A549 (cell line): ENCODE measurements at regions not wholly inside any gene's neighbourhood (a gene's known extent, or its start where the extent isn't known, plus 50 kb on each side); places are given as distances from the start of the nearest gene placed in this dataset.

Source experiments
- ATAC-seq, 2 experiments: fragments of 200-7000 bp in 1 of 2; fragments of >200 bp in 1 of 2; cut with Nextera tagmentation in 1 of 2; cut with Tn5 transposase in 1 of 2; 3 replicates each; pipeline versions ENCODE4 v1.8.0 to v1.9.1; 2018 to 2020; ENCODE audit warnings: mild to moderate bottlenecking in 1 of 2, moderate library complexity in 1 of 2
- CTCF ChIA-PET: fragments of 300-600 bp; sonication (Branson Sonifier 250); formaldehyde crosslinking; extraction: SDS; loops from one replicate; lab custom pipeline; 2021; ENCODE audit warnings: antibody characterized with exemption, inconsistent platforms; lab: Yijun Ruan, JAX
- POLR2A ChIA-PET: fragments of 350-600 bp; formaldehyde crosslinking; extraction: SDS; loops from one replicate; lab custom pipeline; 2021; ENCODE audit warnings: antibody characterized with exemption, inconsistent platforms; lab: Yijun Ruan, JAX
- DNase-seq, 2 experiments: peaks; one replicate each; pipeline versions ENCODE4 v3.0.0 to v3.0.0-alpha.2; 2011 to 2016; ENCODE audit warnings: low read depth in 1 of 2, low spot score in 1 of 2
- FAIRE-seq: peaks from 2 replicates; lab custom pipeline; 2011; peaks lifted over from hg19 to GRCh38; lab: Jason Lieb, UNC
- H3K27ac ChIP-seq, 2 experiments: fragments of >200 bp; sonication (Bioruptor Twin); formaldehyde crosslinking; 3 replicates each; pipeline ENCODE4 v1.5.1; 2016 to 2017
- H3K4me1 ChIP-seq: fragments of >200 bp; sonication (Bioruptor Twin); formaldehyde crosslinking; 3 replicates; pipeline ENCODE4 v1.6.1; 2016
- H3K4me2 ChIP-seq: fragments of >200 bp; sonication (Bioruptor Twin); formaldehyde crosslinking; 3 replicates; pipeline ENCODE4 v1.6.1; 2016
- H3K4me3 ChIP-seq: fragments of >200 bp; sonication (Bioruptor Twin); formaldehyde crosslinking; 3 replicates; pipeline ENCODE4 v1.5.1; 2016
- H3K9me3 ChIP-seq: fragments of >200 bp; sonication (Bioruptor Twin); formaldehyde crosslinking; 3 replicates; pipeline ENCODE4 v1.6.1; 2016
- EP300 ChIP-seq, 2 experiments: fragments of >200 bp; sonication (Bioruptor Twin); formaldehyde crosslinking; IDR thresholded peaks; 2 replicates in 1 of 2; 3 replicates in 1 of 2; pipeline ENCODE4 v1.6.1; 2016 to 2017
- FOXS1 ChIP-seq: fragments of 250-450 bp; sonication (Bioruptor Pico); IDR thresholded peaks from 2 replicates; pipeline ENCODE4 v1.5.0; 2020; ENCODE audit warnings: mild to moderate bottlenecking, moderate library complexity
- MAFK ChIP-seq: fragments of 450-650 bp; IDR thresholded peaks from 2 replicates; pipeline ENCODE4 v1.6.1; 2014; ENCODE audit not compliant: partially characterized antibody
- MAZ ChIP-seq: fragments of 150-350 bp; IDR thresholded peaks from 2 replicates; pipeline ENCODE4 v1.6.1; 2014; ENCODE audit warnings: antibody characterized with exemption, low read depth, low read length, borderline replicate concordance
- MYC ChIP-seq: IDR thresholded peaks from 2 replicates; pipeline ENCODE4 v1.6.1; 2012; ENCODE audit warnings: mild to moderate bottlenecking, inconsistent platforms, low read length, improper control_type of control experiment, borderline replicate concordance
- NFE2L2 ChIP-seq: fragments of 150-350 bp; conservative IDR thresholded peaks from 2 replicates; pipeline ENCODE4 v1.6.1; 2014; ENCODE audit warnings: low read length
- NR3C1 ChIP-seq: fragments of >200 bp; sonication (Bioruptor Twin); formaldehyde crosslinking; IDR thresholded peaks from 3 replicates; pipeline ENCODE4 v1.6.1; 2017
- PHF8 ChIP-seq: fragments of 200-600 bp; sonication (generic); IDR thresholded peaks from 2 replicates; pipeline ENCODE4 v1.6.1; 2016; ENCODE audit warnings: low read depth, mild to moderate bottlenecking, antibody characterized with exemption, moderate library complexity, borderline replicate concordance
- RAD21 ChIP-seq, 2 experiments: fragments of >200 bp in 1 of 2; sonication (Bioruptor Twin) in 1 of 2; formaldehyde crosslinking in 1 of 2; IDR thresholded peaks in 1 of 2; conservative IDR thresholded peaks in 1 of 2; 2 replicates in 1 of 2; 3 replicates in 1 of 2; pipeline ENCODE4 v1.6.1; 2012 to 2018; ENCODE audit warnings: inconsistent platforms in 1 of 2
- RARB ChIP-seq: fragments of 250-450 bp; sonication (Bioruptor Pico); IDR thresholded peaks from 2 replicates; pipeline ENCODE4 v1.8.0; 2021; ENCODE audit warnings: mild to moderate bottlenecking, moderate library complexity
- SREBF2 ChIP-seq: fragments of 450-650 bp; IDR thresholded peaks from 2 replicates; pipeline ENCODE4 v1.6.1; 2014; ENCODE audit warnings: mild to moderate bottlenecking, moderate library complexity
- TP53 ChIP-seq: fragments of 250-450 bp; sonication (Bioruptor Pico); IDR thresholded peaks from 2 replicates; pipeline ENCODE4 v1.5.0; 2021; ENCODE audit warnings: mild to moderate bottlenecking, moderate library complexity
- ZFP36 ChIP-seq: fragments of 450-650 bp; IDR thresholded peaks from 2 replicates; pipeline ENCODE4 v1.6.1; 2014; ENCODE audit warnings: borderline replicate concordance; ENCODE audit not compliant: partially characterized antibody
- ZSCAN20 ChIP-seq: fragments of 250-450 bp; sonication (Bioruptor Pico); IDR thresholded peaks from 2 replicates; pipeline ENCODE4 v1.8.0; 2022; ENCODE audit warnings: mild to moderate bottlenecking, moderate library complexity
- WGBS: methylation state at CpG from one replicate; pipeline ENCODE4 v1.1.6; 2017; ENCODE audit errors: missing lambda C conversion rate; 5-methylcytosine and 5-hydroxymethylcytosine counted together
- TF ChIP-seq, protein P1 (sequence below): fragments of 200-600 bp; sonication (generic); IDR thresholded peaks from 2 replicates; pipeline ENCODE4 v1.6.1; 2016; ENCODE audit warnings: antibody characterized with exemption, mild to moderate bottlenecking, moderate library complexity
- TF ChIP-seq, protein P2 (sequence below): fragments of >200 bp; sonication (Bioruptor Twin); formaldehyde crosslinking; IDR thresholded peaks from 3 replicates; pipeline ENCODE4 v1.5.1; 2016
- TF ChIP-seq, protein P3 (sequence below): fragments of 450-650 bp; IDR thresholded peaks from 2 replicates; pipeline ENCODE4 v1.6.1; 2014; ENCODE audit warnings: antibody characterized with exemption
- TF ChIP-seq, protein P4 (sequence below): IDR thresholded peaks from 2 replicates; pipeline ENCODE4 v1.6.1; 2012
- TF ChIP-seq, protein P5 (sequence below): fragments of >200 bp; sonication (Bioruptor Twin); formaldehyde crosslinking; IDR thresholded peaks from 2 replicates; pipeline ENCODE4 v1.6.1; 2016

DNA sequence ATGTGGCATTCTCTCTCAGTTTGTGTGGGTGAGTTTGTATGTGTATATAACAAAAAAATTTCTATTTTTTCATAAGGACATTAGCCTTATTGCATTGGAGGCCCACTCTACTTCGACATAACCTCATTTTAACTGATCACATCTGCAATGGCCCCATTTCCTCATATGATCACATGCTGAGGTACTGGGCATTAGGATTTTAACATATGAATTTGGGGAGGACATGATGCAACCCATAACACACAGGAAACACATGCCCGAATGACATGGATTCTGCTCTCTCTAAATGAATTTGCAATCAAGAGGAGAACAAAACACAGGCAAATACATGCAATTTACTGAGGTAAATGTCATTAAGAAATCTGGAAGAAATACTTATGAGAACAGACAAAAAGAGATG is 92.1 kb upstream of the COX7C start (continued):
- TF ChIP-seq, protein P1, sequence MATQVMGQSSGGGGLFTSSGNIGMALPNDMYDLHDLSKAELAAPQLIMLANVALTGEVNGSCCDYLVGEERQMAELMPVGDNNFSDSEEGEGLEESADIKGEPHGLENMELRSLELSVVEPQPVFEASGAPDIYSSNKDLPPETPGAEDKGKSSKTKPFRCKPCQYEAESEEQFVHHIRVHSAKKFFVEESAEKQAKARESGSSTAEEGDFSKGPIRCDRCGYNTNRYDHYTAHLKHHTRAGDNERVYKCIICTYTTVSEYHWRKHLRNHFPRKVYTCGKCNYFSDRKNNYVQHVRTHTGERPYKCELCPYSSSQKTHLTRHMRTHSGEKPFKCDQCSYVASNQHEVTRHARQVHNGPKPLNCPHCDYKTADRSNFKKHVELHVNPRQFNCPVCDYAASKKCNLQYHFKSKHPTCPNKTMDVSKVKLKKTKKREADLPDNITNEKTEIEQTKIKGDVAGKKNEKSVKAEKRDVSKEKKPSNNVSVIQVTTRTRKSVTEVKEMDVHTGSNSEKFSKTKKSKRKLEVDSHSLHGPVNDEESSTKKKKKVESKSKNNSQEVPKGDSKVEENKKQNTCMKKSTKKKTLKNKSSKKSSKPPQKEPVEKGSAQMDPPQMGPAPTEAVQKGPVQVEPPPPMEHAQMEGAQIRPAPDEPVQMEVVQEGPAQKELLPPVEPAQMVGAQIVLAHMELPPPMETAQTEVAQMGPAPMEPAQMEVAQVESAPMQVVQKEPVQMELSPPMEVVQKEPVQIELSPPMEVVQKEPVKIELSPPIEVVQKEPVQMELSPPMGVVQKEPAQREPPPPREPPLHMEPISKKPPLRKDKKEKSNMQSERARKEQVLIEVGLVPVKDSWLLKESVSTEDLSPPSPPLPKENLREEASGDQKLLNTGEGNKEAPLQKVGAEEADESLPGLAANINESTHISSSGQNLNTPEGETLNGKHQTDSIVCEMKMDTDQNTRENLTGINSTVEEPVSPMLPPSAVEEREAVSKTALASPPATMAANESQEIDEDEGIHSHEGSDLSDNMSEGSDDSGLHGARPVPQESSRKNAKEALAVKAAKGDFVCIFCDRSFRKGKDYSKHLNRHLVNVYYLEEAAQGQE, result no peak
- TF ChIP-seq EP300 (IDR thresholded peaks at IDR 0.05), result no peak
- TF ChIP-seq, protein P2, sequence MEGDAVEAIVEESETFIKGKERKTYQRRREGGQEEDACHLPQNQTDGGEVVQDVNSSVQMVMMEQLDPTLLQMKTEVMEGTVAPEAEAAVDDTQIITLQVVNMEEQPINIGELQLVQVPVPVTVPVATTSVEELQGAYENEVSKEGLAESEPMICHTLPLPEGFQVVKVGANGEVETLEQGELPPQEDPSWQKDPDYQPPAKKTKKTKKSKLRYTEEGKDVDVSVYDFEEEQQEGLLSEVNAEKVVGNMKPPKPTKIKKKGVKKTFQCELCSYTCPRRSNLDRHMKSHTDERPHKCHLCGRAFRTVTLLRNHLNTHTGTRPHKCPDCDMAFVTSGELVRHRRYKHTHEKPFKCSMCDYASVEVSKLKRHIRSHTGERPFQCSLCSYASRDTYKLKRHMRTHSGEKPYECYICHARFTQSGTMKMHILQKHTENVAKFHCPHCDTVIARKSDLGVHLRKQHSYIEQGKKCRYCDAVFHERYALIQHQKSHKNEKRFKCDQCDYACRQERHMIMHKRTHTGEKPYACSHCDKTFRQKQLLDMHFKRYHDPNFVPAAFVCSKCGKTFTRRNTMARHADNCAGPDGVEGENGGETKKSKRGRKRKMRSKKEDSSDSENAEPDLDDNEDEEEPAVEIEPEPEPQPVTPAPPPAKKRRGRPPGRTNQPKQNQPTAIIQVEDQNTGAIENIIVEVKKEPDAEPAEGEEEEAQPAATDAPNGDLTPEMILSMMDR, result no peak
- no peak for TF ChIP-seq MAFK
- no peak for TF ChIP-seq MAZ
- TF ChIP-seq MYC, result no peak
- TF ChIP-seq, protein P3, sequence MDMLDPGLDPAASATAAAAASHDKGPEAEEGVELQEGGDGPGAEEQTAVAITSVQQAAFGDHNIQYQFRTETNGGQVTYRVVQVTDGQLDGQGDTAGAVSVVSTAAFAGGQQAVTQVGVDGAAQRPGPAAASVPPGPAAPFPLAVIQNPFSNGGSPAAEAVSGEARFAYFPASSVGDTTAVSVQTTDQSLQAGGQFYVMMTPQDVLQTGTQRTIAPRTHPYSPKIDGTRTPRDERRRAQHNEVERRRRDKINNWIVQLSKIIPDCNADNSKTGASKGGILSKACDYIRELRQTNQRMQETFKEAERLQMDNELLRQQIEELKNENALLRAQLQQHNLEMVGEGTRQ, result no peak
- no peak for TF ChIP-seq RAD21 (conservative IDR thresholded peaks at IDR 0.05 in 1 of 2, IDR thresholded peaks at IDR 0.05 in 1 of 2)

DNA sequence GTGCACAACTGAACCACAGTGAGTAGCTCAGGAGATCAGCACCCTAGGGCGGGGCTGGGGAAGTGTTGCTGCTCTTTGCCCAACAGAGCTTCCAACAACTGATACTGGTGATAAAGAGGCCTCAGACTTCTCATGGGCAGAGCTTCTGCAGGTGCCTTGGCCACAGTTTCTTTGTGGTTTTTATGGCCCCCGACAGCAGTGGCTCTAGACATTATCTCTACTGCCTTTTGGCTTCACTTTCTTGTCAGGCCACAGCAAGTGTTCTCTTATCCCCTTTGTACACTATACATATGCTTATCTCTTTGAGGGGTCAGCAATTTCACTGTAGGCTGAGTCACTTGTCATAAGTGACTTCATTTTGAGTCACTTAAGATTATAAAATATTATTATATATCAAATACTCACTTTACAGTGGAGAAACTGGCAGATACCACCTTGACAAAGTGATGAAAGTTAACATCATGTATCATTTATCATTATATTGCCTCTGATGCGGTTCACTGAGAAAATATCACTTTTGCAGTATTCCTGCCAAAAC is 90.9 kb upstream of the COX7C start:
- FAIRE-seq, result no peak
- ChIA-PET POLR2A (no interaction called here), CTCF (interaction anchor here (1.1 kb wide), 1 partner anchor 10 kb away, joined by 3 read pairs; no protein-coding TSS in a partner anchor)
- Histone ChIP-seq H3K4me2 (no peak overlapping the region), H3K4me3 (no peak overlapping the region)
- TF ChIP-seq PHF8 (no peak), NFE2L2 (no peak), ZSCAN20 (CRISPR knock-in tag) (no peak), MYC (no peak), FOXS1 (CRISPR knock-in tag) (no peak), NR3C1 (no peak), SREBF2 (no peak), RARB (no peak), TP53 (CRISPR knock-in tag) (no peak), ZFP36 (no peak)
- TF ChIP-seq, protein P4, sequence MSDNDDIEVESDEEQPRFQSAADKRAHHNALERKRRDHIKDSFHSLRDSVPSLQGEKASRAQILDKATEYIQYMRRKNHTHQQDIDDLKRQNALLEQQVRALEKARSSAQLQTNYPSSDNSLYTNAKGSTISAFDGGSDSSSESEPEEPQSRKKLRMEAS, result no peak
- TF ChIP-seq, protein P2, result no peak
- TF ChIP-seq, protein P5, sequence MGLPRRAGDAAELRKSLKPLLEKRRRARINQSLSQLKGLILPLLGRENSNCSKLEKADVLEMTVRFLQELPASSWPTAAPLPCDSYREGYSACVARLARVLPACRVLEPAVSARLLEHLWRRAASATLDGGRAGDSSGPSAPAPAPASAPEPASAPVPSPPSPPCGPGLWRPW, result no peak
- TF ChIP-seq, all 56 proteins: peak for 0
- ATAC-seq, result no peak
- DNase-seq, result no peak
- H3K27ac ChIP-seq, result no peak overlapping the region
- no peaks in the 10 kb centered on the region for H3K4me1 ChIP-seq
- no peaks in the 10 kb centered on the region for H3K9me3 ChIP-seq
- 30% methylated on average over 3 of the region's 3 CpGs for WGBS
